Subcutaneous abdominal adipose tissue (tissue), 5 donors: ENCODE measurements at regions not wholly inside any gene's neighbourhood (a gene's known extent, or its start where the extent isn't known, plus 50 kb on each side); places are given as distances from the start of the nearest gene placed in this dataset.

ENCODE experiments used
- H3K27ac ChIP-seq: one replicate; pipeline ENCODE4 v1.7.0; 2013; ENCODE audit warnings: low read depth, mild to moderate bottlenecking, inconsistent platforms, low read length, moderate library complexity
- H3K27me3 ChIP-seq, 5 donors: one replicate each; pipeline ENCODE4 v1.7.0; 2013; ENCODE audit warnings: low read length in 5 of 5, inconsistent platforms in 1 of 5; ENCODE audit not compliant: control insufficient read depth in 5 of 5, insufficient read depth in 4 of 5
- H3K36me3 ChIP-seq, 5 donors: one replicate each; pipeline ENCODE4 v1.7.0; 2013; ENCODE audit warnings: low read length in 5 of 5; ENCODE audit not compliant: control insufficient read depth in 5 of 5, insufficient read depth in 5 of 5
- H3K4me1 ChIP-seq, 5 donors: one replicate each; pipeline ENCODE4 v1.7.0; 2013; ENCODE audit warnings: low read length in 5 of 5, mild to moderate bottlenecking in 3 of 5, moderate library complexity in 1 of 5; ENCODE audit not compliant: control insufficient read depth in 5 of 5, insufficient read depth in 5 of 5
- H3K4me3 ChIP-seq, 5 donors: one replicate each; pipeline ENCODE4 v1.7.0; 2013; ENCODE audit warnings: low read length in 5 of 5, low read depth in 1 of 5
- H3K9ac ChIP-seq, 5 donors: one replicate each; pipeline ENCODE4 v1.7.0; 2013; ENCODE audit warnings: low read length in 5 of 5, mild to moderate bottlenecking in 4 of 5, moderate library complexity in 3 of 5
- H3K9me3 ChIP-seq, 5 donors: one replicate each; pipeline ENCODE4 v1.7.0; 2013; ENCODE audit warnings: low read length in 5 of 5; ENCODE audit not compliant: control insufficient read depth in 5 of 5
- donor health status: healthy.
- donor health status: healthy.
- donor health status: healthy.
- donor health status: healthy.
- donor health status: healthy.

- H3K4me1 ChIP-seq = no peaks in the 10 kb centered on the region
- no peaks in the 10 kb centered on the region for H3K36me3 ChIP-seq
- no peaks in the 10 kb centered on the region for H3K27me3 ChIP-seq
- H3K4me3 ChIP-seq = no peak overlapping the region
- no peak overlapping the region for H3K27ac ChIP-seq
- peaks cover 0 to 2% (median 0%) of the 10 kb centered on the region in 5 donors for H3K9me3 ChIP-seq
- no peak overlapping the region for H3K9ac ChIP-seq
Measured at GRCh38 chr4:181166742-181167399, 1076.3 kb upstream of the TENM3 start.

GRCh38 chr4:181168011-181168805, 1075.0 kb upstream of the TENM3 start:
- Histone ChIP-seq H3K9ac (no peak overlapping the region), H3K4me3 (no peak overlapping the region), H3K27me3 (no peaks in the 10 kb centered on the region), H3K4me1 (no peaks in the 10 kb centered on the region), H3K36me3 (no peaks in the 10 kb centered on the region), H3K9me3 (peaks cover 0 to 4% (median 0%) of the 10 kb centered on the region in 5 donors), H3K27ac (no peak overlapping the region)

GRCh38 chr4:181173046-181173445, 1070.2 kb upstream of the TENM3 start:
- Histone ChIP-seq H3K9me3 (peaks cover 0 to 4% (median 0%) of the 10 kb centered on the region in 5 donors), H3K4me1 (no peaks in the 10 kb centered on the region), H3K27me3 (no peaks in the 10 kb centered on the region), H3K9ac (no peak overlapping the region), H3K36me3 (no peaks in the 10 kb centered on the region), H3K27ac (no peak overlapping the region), H3K4me3 (no peak overlapping the region)

DNA sequence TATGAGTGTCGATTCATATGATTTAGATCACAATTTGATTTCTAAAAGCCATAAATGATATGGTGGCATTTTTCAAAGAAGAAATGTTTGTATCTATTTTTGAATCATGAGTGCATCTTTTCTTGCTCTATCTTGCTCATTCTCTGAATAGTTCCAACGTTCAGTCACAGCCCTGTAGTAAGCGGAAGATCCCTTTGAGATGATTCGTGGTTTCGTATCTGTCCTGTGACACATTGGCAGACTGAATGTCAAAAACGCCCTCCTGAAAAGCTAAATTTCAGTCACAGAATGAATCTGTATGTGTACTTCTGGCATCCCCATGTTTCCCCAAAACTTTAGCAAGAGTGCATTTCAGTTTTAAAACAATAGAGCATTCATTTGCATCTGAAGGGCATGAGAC, 1066.9 kb upstream of the TENM3 start:
- Histone ChIP-seq H3K9ac (no peak overlapping the region), H3K4me3 (no peak overlapping the region), H3K27me3 (no peaks in the 10 kb centered on the region), H3K27ac (no peak overlapping the region), H3K4me1 (no peaks in the 10 kb centered on the region), H3K36me3 (no peaks in the 10 kb centered on the region), H3K9me3 (peaks cover 0 to 4% (median 0%) of the 10 kb centered on the region in 5 donors)

DNA sequence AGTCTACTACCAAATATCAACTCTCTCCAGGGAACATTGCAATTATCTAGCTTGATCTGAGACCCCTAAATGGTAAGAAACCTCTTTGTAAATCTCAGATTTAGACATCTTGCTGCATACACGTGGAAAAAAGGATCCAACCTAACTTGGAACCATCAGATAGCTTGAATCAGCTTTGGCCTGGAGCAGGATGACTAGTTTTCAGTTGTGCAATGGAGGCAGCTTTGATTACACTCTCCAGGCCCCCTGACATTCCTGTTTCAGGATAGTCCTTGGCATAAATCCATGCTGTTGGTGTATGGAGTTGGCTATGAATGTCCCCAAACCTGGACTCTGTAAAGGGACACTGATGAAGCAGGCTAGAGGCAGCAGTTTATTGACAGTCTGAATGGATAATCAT, 1061.9 kb upstream of the TENM3 start:
- Histone ChIP-seq H3K27me3 (peaks cover 0 to 2% (median 0%) of the 10 kb centered on the region in 5 donors), H3K4me3 (no peak overlapping the region), H3K9me3 (peaks cover 0 to 6% (median 0%) of the 10 kb centered on the region in 5 donors), H3K9ac (no peak overlapping the region), H3K4me1 (no peaks in the 10 kb centered on the region), H3K36me3 (no peaks in the 10 kb centered on the region), H3K27ac (no peak overlapping the region)

DNA sequence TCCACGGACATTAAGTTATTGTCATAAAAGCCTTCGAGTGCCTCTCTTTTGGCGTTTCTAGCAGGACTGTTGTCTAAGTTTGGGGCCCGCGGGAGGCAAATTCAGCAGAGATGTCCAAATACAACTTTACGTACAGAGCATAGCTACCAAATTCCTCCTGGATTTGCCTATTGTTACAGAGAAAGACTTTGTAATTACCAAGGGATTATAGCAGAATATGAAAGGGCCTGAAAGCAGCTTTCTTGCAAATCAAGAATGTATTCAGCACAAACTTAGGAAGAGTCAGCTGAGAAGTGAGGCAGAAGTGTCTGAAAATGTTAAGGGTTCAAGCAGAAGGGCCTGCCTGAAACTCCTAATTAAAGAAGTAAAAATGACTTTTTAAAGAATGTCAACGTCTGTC, 1053.5 kb upstream of the TENM3 start:
- Histone ChIP-seq H3K4me1 (no peaks in the 10 kb centered on the region), H3K27me3 (no peaks in the 10 kb centered on the region), H3K36me3 (no peaks in the 10 kb centered on the region), H3K9me3 (peaks cover 0 to 6% (median 0%) of the 10 kb centered on the region in 5 donors), H3K27ac (no peak overlapping the region), H3K9ac (no peak overlapping the region), H3K4me3 (no peak overlapping the region)

- no peak overlapping the region for H3K27ac ChIP-seq
- no peak overlapping the region for H3K9ac ChIP-seq
- H3K36me3 ChIP-seq = no peaks in the 10 kb centered on the region
- H3K27me3 ChIP-seq = no peaks in the 10 kb centered on the region
- no peak overlapping the region for H3K4me3 ChIP-seq
- no peaks in the 10 kb centered on the region for H3K4me1 ChIP-seq
- H3K9me3 ChIP-seq = no peaks in the 10 kb centered on the region
Measured at GRCh38 chr4:181193131-181193930, 1049.9 kb upstream of the TENM3 start.

DNA sequence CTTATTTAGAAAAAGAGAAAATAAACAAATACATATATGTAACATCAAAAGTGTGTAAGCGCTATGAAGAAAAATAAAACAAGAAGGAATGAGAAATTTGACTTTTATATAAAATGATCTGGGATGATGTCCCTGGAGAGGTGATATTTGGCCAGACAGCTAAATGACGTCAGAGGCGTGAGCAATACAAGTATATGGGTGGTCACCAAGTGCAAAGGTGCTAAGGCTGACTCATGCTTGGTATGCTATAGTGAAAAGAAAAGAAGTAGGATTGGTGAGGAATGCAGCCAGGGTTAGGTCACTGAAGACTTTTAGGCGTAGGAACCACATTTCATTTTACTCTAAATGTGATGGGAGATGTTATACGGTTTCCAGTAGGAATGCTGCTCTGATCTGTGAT, 1049.1 kb upstream of the TENM3 start:
- H3K4me1 ChIP-seq = no peaks in the 10 kb centered on the region
- no peak overlapping the region for H3K27ac ChIP-seq
- H3K9me3 ChIP-seq = no peaks in the 10 kb centered on the region
- no peak overlapping the region for H3K9ac ChIP-seq
- no peaks in the 10 kb centered on the region for H3K27me3 ChIP-seq
- H3K4me3 ChIP-seq = no peak overlapping the region
- H3K36me3 ChIP-seq = no peaks in the 10 kb centered on the region

- H3K27ac ChIP-seq = no peak overlapping the region
- no peak overlapping the region for H3K9ac ChIP-seq
- no peaks in the 10 kb centered on the region for H3K9me3 ChIP-seq
- no peaks in the 10 kb centered on the region for H3K36me3 ChIP-seq
- H3K4me1 ChIP-seq = no peaks in the 10 kb centered on the region
- no peaks in the 10 kb centered on the region for H3K27me3 ChIP-seq
- H3K4me3 ChIP-seq = no peak overlapping the region
Measured at GRCh38 chr4:181200076-181200475, 1043.1 kb upstream of the TENM3 start.

DNA sequence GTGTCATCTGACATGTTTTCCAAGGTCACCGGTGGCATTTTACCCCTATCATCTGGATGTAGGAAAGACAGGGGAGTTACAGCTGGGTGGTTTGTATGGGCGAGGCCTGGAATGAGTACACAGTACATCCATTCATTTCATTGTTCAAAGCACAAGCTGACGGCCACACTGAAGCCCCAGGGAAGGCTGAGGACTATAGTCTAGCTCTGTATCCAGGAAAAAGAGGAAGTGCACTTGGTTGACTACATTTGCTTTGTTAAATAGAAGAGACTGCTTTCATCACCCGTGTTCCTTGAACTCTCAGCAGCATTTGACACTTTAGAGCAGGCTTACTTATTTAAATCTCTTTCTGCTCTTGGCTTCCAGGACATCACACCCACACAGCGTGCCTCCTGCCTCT, 1041.0 kb upstream of the TENM3 start:
- H3K9ac ChIP-seq = no peak overlapping the region
- no peaks in the 10 kb centered on the region for H3K36me3 ChIP-seq
- H3K9me3 ChIP-seq = no peaks in the 10 kb centered on the region
- no peak overlapping the region for H3K4me3 ChIP-seq
- H3K4me1 ChIP-seq = no peaks in the 10 kb centered on the region
- no peaks in the 10 kb centered on the region for H3K27me3 ChIP-seq
- H3K27ac ChIP-seq = no peak overlapping the region
